ENCODE measurements at regions not wholly inside any gene's neighbourhood (a gene's known extent, or its start where the extent isn't known, plus 50 kb on each side); places are given as distances from the start of the nearest gene placed in this dataset.
A peak's percentile ranks its signal among the peaks of the same experiment; 100 is the strongest.

DNA sequence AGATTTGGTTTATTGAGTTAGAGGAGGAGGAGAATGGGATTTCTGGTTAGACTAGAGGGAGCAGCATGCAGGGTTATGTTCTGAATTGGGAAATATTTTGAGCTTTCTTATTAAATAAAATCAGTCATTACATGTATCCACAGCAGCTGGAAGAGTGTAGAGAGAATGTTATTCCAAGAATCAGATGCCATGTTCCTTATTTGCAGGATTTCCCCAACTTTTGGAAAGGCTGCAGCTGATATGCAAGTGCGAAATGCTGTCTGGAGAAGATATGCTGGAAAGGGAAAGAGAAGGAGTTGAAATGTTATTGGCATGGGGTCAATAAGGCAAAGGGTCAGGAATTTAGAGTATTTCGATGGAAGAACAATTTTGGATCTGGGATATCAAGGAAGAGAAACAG is 255.8 kb downstream of the MTX2 start:
- Histone ChIP-seq H3K36me3 (ENCODE audit: control insufficient read depth, insufficient read depth, low read length) (no peaks in the 10 kb centered on the region), H3K27me3 (ENCODE audit: control insufficient read depth, insufficient read depth, low read length) (no peaks in the 10 kb centered on the region), H3K4me3 (ENCODE audit: low read depth, low read length) (no peak overlapping the region)
- TF ChIP-seq CTCF (IDR thresholded peaks at IDR 0.05; ENCODE audit: insufficient read depth, low read length, poor library complexity, severe bottlenecking) = no peak
- DNase-seq (ENCODE audit: low read depth) = no peak

DNA sequence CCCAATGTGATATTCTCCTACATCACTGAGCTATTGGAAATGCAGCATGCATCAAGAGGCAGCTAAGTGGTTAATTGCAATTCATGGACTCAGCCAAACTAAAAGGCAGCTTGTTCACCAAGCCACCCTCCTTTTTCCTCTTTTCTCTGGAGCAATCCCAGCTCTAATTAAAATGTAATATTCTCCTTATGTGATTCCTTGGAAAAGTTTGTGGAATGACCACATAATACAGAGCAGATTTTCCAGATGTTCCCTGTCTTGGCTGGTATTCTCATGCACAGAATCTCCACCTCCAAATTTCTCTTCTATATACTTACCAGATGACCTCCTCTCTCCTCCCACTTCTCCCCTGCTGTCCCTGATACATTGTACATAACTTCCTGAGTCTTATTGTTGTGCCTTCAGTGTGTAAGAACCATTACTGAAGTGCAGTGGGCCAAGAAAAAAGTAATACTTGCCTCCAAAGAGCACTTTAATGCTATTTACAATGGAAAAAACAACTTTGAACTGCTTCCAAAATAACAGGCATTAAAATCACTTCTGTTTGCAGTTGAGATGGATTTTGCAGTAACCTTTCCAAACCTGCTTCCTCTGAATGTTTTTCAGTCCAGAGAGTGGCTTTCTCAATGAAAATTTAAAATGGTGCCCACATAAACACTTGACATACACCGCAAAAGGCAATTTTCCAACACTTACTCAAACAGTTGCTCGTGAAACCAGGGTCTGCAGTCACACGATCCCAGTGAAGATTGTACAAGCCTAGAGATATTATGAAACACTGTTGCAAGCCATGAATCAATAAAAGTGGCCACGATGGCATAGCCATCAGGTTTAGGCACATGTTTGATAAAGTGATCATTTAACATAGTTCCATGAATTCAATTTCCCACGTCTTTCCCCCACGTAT is 258.0 kb downstream of the MTX2 start:
- DNase-seq (ENCODE audit: low read depth) = no peak
- Histone ChIP-seq H3K27me3 (ENCODE audit: control insufficient read depth, insufficient read depth, low read length) (no peaks in the 10 kb centered on the region), H3K4me3 (ENCODE audit: low read depth, low read length) (no peak overlapping the region), H3K36me3 (ENCODE audit: control insufficient read depth, insufficient read depth, low read length) (no peaks in the 10 kb centered on the region)
- TF ChIP-seq CTCF (IDR thresholded peaks at IDR 0.05; ENCODE audit: insufficient read depth, low read length, poor library complexity, severe bottlenecking) = no peak

DNA sequence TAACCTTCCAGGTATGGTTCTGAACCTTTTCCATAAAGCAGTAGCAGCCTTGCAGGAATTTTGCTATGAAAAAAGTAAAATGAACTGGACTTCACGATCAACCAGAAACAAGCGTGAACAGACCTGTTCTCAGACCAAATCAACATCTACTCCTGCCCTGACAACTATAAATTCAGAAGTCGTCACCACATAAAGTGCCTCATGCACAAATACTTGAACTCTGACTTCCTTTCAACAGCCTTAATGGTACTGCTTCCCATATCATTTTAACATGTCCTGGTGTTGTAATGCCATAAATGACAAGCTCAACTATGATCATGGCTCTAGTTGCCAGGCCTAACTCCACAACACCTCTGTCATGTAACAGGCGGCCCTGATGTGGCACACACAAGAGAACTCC is 262.4 kb downstream of the MTX2 start:
- TF ChIP-seq CTCF (IDR thresholded peaks at IDR 0.05; ENCODE audit: insufficient read depth, low read length, poor library complexity, severe bottlenecking) = no peak
- DNase-seq (ENCODE audit: low read depth) = no peak
- no peaks in the 10 kb centered on the region for H3K27me3 ChIP-seq (ENCODE audit: control insufficient read depth, insufficient read depth, low read length)
- H3K36me3 ChIP-seq (ENCODE audit: control insufficient read depth, insufficient read depth, low read length) = no peaks in the 10 kb centered on the region
- no peak overlapping the region for H3K4me3 ChIP-seq (ENCODE audit: low read depth, low read length)

DNA sequence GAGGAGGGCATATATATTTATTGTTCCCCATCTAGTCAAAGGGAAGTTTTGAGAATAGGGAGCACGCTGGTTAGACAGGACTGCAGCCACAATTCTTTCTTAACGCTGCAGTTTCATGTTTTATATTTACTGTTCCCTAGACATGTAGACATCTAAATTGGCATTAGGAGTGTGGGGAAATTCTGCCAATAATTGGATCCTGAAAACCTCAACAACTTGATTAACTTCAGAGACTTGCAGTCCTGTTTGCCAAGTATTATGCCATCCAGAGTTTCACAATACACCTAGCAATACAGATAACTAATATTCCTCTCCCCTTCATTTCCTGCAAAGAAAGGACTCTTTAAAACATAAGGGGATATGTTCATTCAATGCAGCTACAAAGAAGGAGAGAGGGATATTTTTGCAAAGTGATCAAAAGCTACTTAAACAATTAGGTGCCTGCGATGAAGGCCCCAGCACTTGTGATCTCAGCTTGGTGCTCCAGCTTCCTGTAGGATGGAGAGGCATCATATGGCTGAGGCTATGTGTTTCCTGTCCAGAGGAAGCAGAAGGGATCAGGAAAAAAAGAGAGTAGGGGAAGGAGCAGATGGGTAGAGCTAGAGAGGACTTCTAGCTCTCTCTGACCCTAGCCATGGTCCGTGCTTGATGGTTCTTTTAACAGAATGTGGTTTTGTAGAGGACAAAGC is 264.4 kb downstream of the MTX2 start:
- DNase-seq (ENCODE audit: low read depth) = no peak
- TF ChIP-seq CTCF (IDR thresholded peaks at IDR 0.05; ENCODE audit: insufficient read depth, low read length, poor library complexity, severe bottlenecking) = no peak
- Histone ChIP-seq H3K27me3 (ENCODE audit: control insufficient read depth, insufficient read depth, low read length) (no peaks in the 10 kb centered on the region), H3K36me3 (ENCODE audit: control insufficient read depth, insufficient read depth, low read length) (no peaks in the 10 kb centered on the region), H3K4me3 (ENCODE audit: low read depth, low read length) (no peak overlapping the region)

GRCh38 chr2:176534798-176535466 is 265.7 kb downstream of the MTX2 start:
- Histone ChIP-seq H3K36me3 (ENCODE audit: control insufficient read depth, insufficient read depth, low read length) (no peaks in the 10 kb centered on the region), H3K4me3 (ENCODE audit: low read depth, low read length) (no peak overlapping the region), H3K27me3 (ENCODE audit: control insufficient read depth, insufficient read depth, low read length) (no peaks in the 10 kb centered on the region)
- no peak for TF ChIP-seq CTCF (IDR thresholded peaks at IDR 0.05; ENCODE audit: insufficient read depth, low read length, poor library complexity, severe bottlenecking)
- DNase-seq (ENCODE audit: low read depth) = peak; percentile 79
